BJ (cell line): ENCODE measurements at regions not wholly inside any gene's neighbourhood (a gene's known extent, or its start where the extent isn't known, plus 50 kb on each side); places are given as distances from the start of the nearest gene placed in this dataset.

Source experiments
- CTCF ChIA-PET: fragments of 350-600 bp; formaldehyde crosslinking; extraction: SDS; loops from one replicate; lab custom pipeline; 2021; ENCODE audit warnings: antibody characterized with exemption, inconsistent platforms; lab: Yijun Ruan, JAX
- POLR2A ChIA-PET: fragments of 300-600 bp; sonication (Branson Sonifier 250); formaldehyde crosslinking; extraction: SDS; loops from one replicate; lab custom pipeline; 2021; ENCODE audit warnings: antibody characterized with exemption; lab: Charles Lee
- DNase-seq: peaks from one replicate; pipeline ENCODE4 v3.0.0-alpha.2; 2011; ENCODE audit warnings: low read depth
- H3K27me3 ChIP-seq: 2 replicates; pipeline ENCODE4 v1.6.0; 2011; ENCODE audit warnings: low read length; ENCODE audit not compliant: control insufficient read depth, insufficient read depth
- H3K36me3 ChIP-seq: 2 replicates; pipeline ENCODE4 v1.5.1; 2011; ENCODE audit warnings: low read length; ENCODE audit not compliant: control insufficient read depth, insufficient read depth
- H3K4me3 ChIP-seq: 2 replicates; pipeline ENCODE4 v1.5.1; 2011; ENCODE audit warnings: low read depth, mild to moderate bottlenecking, control low read depth, low read length
- TF ChIP-seq, protein P1 (sequence below): IDR thresholded peaks from 2 replicates; pipeline ENCODE4 v1.5.1; 2011; ENCODE audit warnings: low read depth, mild to moderate bottlenecking, control low read depth, inconsistent platforms, low read length, moderate library complexity; ENCODE audit not compliant: insufficient read depth

DNA sequence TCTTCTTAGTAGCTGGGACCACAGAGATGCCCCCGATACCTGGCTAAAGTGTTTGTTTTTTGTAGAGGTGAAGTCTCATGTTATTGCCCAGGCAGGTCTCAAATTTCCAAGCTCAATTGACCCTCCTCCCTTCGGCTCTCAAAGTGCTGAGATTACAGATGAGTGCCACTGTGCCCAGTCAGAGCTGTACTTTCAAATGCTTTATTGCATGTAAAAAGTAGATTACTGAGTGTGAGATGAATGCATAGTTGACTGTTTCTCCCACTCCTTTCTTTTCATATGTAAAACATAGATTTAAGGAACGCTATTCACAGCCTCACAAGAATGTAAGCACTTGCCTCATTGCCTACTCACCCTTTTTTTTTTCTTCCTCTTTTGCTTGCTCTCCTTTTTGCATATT lies 984.4 kb upstream of the PABPC4L start:
- Histone ChIP-seq H3K36me3 (no peaks in the 10 kb centered on the region), H3K4me3 (no peak overlapping the region), H3K27me3 (no peaks in the 10 kb centered on the region)
- TF ChIP-seq, protein P1, sequence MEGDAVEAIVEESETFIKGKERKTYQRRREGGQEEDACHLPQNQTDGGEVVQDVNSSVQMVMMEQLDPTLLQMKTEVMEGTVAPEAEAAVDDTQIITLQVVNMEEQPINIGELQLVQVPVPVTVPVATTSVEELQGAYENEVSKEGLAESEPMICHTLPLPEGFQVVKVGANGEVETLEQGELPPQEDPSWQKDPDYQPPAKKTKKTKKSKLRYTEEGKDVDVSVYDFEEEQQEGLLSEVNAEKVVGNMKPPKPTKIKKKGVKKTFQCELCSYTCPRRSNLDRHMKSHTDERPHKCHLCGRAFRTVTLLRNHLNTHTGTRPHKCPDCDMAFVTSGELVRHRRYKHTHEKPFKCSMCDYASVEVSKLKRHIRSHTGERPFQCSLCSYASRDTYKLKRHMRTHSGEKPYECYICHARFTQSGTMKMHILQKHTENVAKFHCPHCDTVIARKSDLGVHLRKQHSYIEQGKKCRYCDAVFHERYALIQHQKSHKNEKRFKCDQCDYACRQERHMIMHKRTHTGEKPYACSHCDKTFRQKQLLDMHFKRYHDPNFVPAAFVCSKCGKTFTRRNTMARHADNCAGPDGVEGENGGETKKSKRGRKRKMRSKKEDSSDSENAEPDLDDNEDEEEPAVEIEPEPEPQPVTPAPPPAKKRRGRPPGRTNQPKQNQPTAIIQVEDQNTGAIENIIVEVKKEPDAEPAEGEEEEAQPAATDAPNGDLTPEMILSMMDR: no peak
- CTCF ChIA-PET: no interaction called here
- POLR2A ChIA-PET: no interaction called here
- no peak for DNase-seq

DNA sequence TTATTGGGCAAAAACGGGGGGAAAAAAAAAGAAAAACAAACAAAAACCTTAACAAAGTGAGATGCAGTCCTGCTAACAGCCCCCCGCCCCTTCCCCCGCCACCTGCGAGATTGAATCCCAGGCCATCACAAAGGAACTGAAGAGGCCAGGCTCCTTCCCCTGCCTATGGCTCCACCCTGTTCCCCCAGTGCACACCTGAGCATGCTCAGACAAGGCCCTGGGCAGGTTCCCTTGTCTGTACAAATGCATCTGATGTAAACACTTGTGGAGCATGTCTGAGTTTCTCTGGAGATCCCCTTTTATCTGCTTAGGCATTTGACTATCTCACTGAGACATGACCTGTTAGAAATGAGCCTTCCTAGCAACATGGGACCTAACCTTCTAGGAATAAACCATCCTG lies 983.7 kb upstream of the PABPC4L start:
- ChIA-PET CTCF (no interaction called here), POLR2A (no interaction called here)
- no peak overlapping the region for H3K4me3 ChIP-seq

DNA sequence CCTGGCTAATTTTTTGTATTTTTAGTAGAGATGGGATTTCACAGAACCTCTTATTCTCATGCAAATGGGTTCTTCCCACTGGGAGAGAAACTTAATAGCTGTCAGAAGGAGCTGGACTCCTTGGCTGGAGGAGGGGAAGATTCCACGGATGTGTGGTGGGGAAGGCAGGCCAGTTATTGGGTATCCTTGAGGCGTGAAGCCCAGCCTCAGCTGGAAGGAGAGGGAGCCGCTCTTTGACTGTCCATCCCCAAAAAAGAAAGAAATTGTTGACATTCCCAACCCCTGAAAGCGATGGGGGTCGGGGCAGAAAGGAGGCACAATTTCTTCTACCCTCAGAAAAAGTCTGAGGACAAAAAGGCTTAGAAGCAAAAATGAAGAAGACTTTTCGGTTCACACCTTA lies 983.1 kb upstream of the PABPC4L start:
- no peak for DNase-seq

More for the DNA sequence above, 983.7 kb upstream of the PABPC4L start:
- H3K27me3 ChIP-seq: no peaks in the 10 kb centered on the region
- no peak for DNase-seq
- TF ChIP-seq, protein P1: no peak
- no peaks in the 10 kb centered on the region for H3K36me3 ChIP-seq

DNA sequence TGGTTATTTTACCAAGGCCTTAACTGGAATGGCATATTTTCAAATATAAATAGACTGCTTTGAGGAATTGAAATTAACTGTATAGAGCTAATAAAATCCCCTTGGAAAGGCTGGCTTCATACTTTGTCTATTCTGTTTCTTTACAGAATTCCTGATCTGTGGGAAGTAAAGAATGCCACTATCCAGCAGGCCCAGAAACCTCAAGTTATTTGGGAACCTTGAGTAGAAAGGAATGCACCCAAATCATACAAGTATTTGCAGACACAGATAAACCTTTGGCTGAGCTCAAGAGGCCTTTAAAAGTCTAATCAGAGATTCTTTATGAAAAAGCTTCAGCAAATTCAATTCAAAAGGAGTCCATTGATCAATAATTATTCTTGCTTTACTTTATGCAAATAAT lies 975.7 kb upstream of the PABPC4L start:
- TF ChIP-seq, protein P1: no peak
- DNase-seq: no peak
- Histone ChIP-seq H3K4me3 (no peak overlapping the region), H3K36me3 (no peaks in the 10 kb centered on the region), H3K27me3 (no peaks in the 10 kb centered on the region)
- POLR2A ChIA-PET: no interaction called here
- CTCF ChIA-PET: no interaction called here

More for the DNA sequence above, 983.1 kb upstream of the PABPC4L start:
- no peaks in the 10 kb centered on the region for H3K27me3 ChIP-seq
- TF ChIP-seq, protein P1: no peak
- ChIA-PET CTCF (no interaction called here), POLR2A (no interaction called here)
- H3K36me3 ChIP-seq: no peaks in the 10 kb centered on the region
- no peak overlapping the region for H3K4me3 ChIP-seq

DNA sequence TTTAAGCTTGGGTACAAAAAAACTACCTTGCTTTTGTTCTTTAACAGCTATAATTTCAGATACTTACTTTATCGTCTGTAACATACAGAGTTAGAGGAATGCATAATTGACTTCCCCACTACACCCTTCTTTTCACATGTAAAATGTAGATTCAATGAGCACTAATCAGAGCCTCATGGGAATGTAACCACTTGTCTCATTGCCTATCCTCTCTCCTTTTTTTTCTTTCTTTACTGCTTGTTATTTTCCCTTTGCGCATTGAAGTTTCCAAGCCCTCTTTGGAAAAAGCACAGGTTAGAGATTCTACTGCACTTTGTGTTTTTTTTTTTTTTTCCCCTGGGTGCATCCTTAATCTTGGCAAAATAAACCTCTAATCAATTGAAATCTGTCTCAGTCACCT lies 965.1 kb upstream of the PABPC4L start:
- ChIA-PET POLR2A (no interaction called here), CTCF (no interaction called here)
- no peak overlapping the region for H3K4me3 ChIP-seq
- TF ChIP-seq, protein P1: no peak
- DNase-seq: no peak
- no peaks in the 10 kb centered on the region for H3K27me3 ChIP-seq
- H3K36me3 ChIP-seq: no peaks in the 10 kb centered on the region
